T-cell (primary cell): ENCODE measurements at regions not wholly inside any gene's neighbourhood (a gene's known extent, or its start where the extent isn't known, plus 50 kb on each side); places are given as distances from the start of the nearest gene placed in this dataset.
"Not testable (repeated sequence)": the region's sequence is repeated elsewhere in the genome, so short reads cannot be mapped to it uniquely, and the experiment has no call there.

ENCODE experiments used
- ATAC-seq, 4 experiments: fragments of 200-7000 bp in 3 of 4; fragments of 150-1000 bp in 1 of 4; cut with Tn5 transposase; replicated peaks in 1 of 4; 1 replicate in 3 of 4; 2 replicates in 1 of 4; pipeline ENCODE4 v1.10.0; 2021; ENCODE audit warnings: moderate library complexity in 3 of 4, mild to moderate bottlenecking in 2 of 4, moderate number of reproducible peaks in 1 of 4
- CTCF ChIA-PET, 2 donors: fragments of 300-600 bp; sonication (Branson Sonifier 250); formaldehyde crosslinking; loops; one replicate each; lab custom pipeline; 2022; ENCODE audit warnings: antibody characterized with exemption in 2 of 2; lab: Charles Lee
- POLR2A ChIA-PET, 2 donors: fragments of 300-600 bp; sonication (Branson Sonifier 250); formaldehyde crosslinking; loops; one replicate each; lab custom pipeline; 2022; ENCODE audit warnings: antibody characterized with exemption in 2 of 2; lab: Charles Lee
- DNase-seq, 35 experiments: peaks; one replicate each; pipeline versions ENCODE4 v3.0.0 to v3.0.0-alpha.2; 2013 to 2023
- H3K27ac ChIP-seq: one replicate; pipeline ENCODE4 v1.5.1; 2013; ENCODE audit warnings: low read length
- H3K27me3 ChIP-seq, 2 experiments: replicated peaks in 1 of 2; 1 replicate in 1 of 2; 2 replicates in 1 of 2; pipeline versions ENCODE4 v1.6.1 to v1.7.0; 2013; ENCODE audit warnings: low read length in 1 of 2, mixed read lengths in 1 of 2; ENCODE audit not compliant: control insufficient read depth in 2 of 2, insufficient read depth in 2 of 2; ENCODE audit errors: extremely low read depth in 1 of 2
- H3K36me3 ChIP-seq, 2 donors: 1 replicate in 1 of 2; 2 replicates in 1 of 2; pipeline versions ENCODE4 v1.6.1 to v1.7.0; 2013; ENCODE audit warnings: low read length in 1 of 2; ENCODE audit not compliant: control insufficient read depth in 2 of 2, insufficient read depth in 1 of 2; ENCODE audit errors: extremely low read depth in 1 of 2
- H3K4me1 ChIP-seq, 2 experiments: 1 replicate in 1 of 2; 2 replicates in 1 of 2; pipeline versions ENCODE4 v1.6.1 to v1.7.0; 2013; ENCODE audit warnings: low read length in 2 of 2, mixed read lengths in 1 of 2; ENCODE audit not compliant: insufficient read depth in 2 of 2, control insufficient read depth in 1 of 2; ENCODE audit errors: extremely low read depth in 1 of 2
- H3K4me3 ChIP-seq, 2 donors: 1 replicate in 1 of 2; 2 replicates in 1 of 2; pipeline versions ENCODE4 v1.5.1 to v1.7.0; 2013; ENCODE audit warnings: mild to moderate bottlenecking in 2 of 2, low read length in 1 of 2, moderate library complexity in 1 of 2; ENCODE audit not compliant: control insufficient read depth in 1 of 2; ENCODE audit errors: extremely low read depth in 1 of 2
- H3K9me3 ChIP-seq: 2 replicates; pipeline ENCODE4 v1.7.0; 2013
- H3K27ac Mint-ChIP-seq, 2 donors: one replicate each; pipeline ENCODE4 v1.8.0; 2020 to 2021; ENCODE audit warnings: mild to moderate bottlenecking in 2 of 2, mixed read lengths in 2 of 2
- H3K27me3 Mint-ChIP-seq, 2 donors: one replicate each; pipeline ENCODE4 v1.8.0; 2021 to 2022; ENCODE audit warnings: mixed read lengths in 2 of 2
- H3K36me3 Mint-ChIP-seq: one replicate; pipeline ENCODE4 v1.8.0; 2021; ENCODE audit warnings: mixed read lengths
- H3K4me1 Mint-ChIP-seq, 3 donors: one replicate each; pipeline ENCODE4 v1.8.0; 2020 to 2022; ENCODE audit warnings: mixed read lengths in 3 of 3, mild to moderate bottlenecking in 1 of 3
- H3K4me3 Mint-ChIP-seq, 3 donors: one replicate each; pipeline ENCODE4 v1.8.0; 2020 to 2022; ENCODE audit warnings: mild to moderate bottlenecking in 3 of 3, mixed read lengths in 3 of 3, moderate library complexity in 3 of 3
- H3K9me3 Mint-ChIP-seq, 3 donors: one replicate each; pipeline ENCODE4 v1.8.0; 2020 to 2022; ENCODE audit warnings: mixed read lengths in 3 of 3
- WGBS: methylation state at CpG from one replicate; pipeline ENCODE4 v1.1.5; 2013; ENCODE audit warnings: missing lambda C conversion rate; ENCODE audit not compliant: insufficient coverage; 5-methylcytosine and 5-hydroxymethylcytosine counted together

- H3K27me3 ChIP-seq, POLR2A ChIA-PET, H3K4me1 Mint-ChIP-seq, DNase-seq, CTCF ChIA-PET, H3K27ac ChIP-seq, H3K4me3 ChIP-seq, H3K9me3 Mint-ChIP-seq, H3K4me3 Mint-ChIP-seq, H3K36me3 ChIP-seq, H3K9me3 ChIP-seq, H3K4me1 ChIP-seq, H3K36me3 Mint-ChIP-seq, H3K27ac Mint-ChIP-seq, ATAC-seq: not testable (repeated sequence)
- H3K27me3 Mint-ChIP-seq, result peaks cover 22 to 33% of the 10 kb centered on the region in 2 donors
- 76% methylated on average over 4 of the region's 7 CpGs for WGBS
Observed at GRCh38 chr1:43090812-43091211, 81.3 kb downstream of the EBNA1BP2 start.

- H3K4me3 Mint-ChIP-seq, H3K27ac ChIP-seq, H3K27me3 ChIP-seq, H3K9me3 Mint-ChIP-seq, H3K36me3 ChIP-seq, DNase-seq, ATAC-seq, H3K4me1 Mint-ChIP-seq, H3K36me3 Mint-ChIP-seq, POLR2A ChIA-PET, H3K27ac Mint-ChIP-seq, H3K9me3 ChIP-seq, CTCF ChIA-PET, H3K4me1 ChIP-seq, H3K4me3 ChIP-seq: not testable (repeated sequence)
- peaks cover 22 to 36% of the 10 kb centered on the region in 2 donors for H3K27me3 Mint-ChIP-seq
- WGBS, result 72% methylated on average over 2 of the region's 2 CpGs
Observed at GRCh38 chr1:43090157-43090556, 81.9 kb downstream of the EBNA1BP2 start.

- Histone ChIP-seq H3K27ac (no peak overlapping the region), H3K4me1 (no peaks in the 10 kb centered on the region), H3K4me3 (no peak overlapping the region), H3K36me3 (no peaks in the 10 kb centered on the region), H3K9me3 (no peaks in the 10 kb centered on the region), H3K27me3 (no peaks in the 10 kb centered on the region)
- no peak overlapping the region for H3K27ac Mint-ChIP-seq
- H3K4me1 Mint-ChIP-seq, result no peaks in the 10 kb centered on the region
- no peak overlapping the region for H3K4me3 Mint-ChIP-seq
- POLR2A ChIA-PET, result interaction anchor here in 1 of 2 donors (0.6 kb wide), 1 partner anchor 139 kb away, joined by 3 read pairs; no protein-coding TSS in a partner anchor
- CTCF ChIA-PET, result interaction anchor here in 1 of 2 donors (1.8 kb wide), 1 partner anchor 10 kb away, joined by 8 read pairs; no protein-coding TSS in a partner anchor
- DNase-seq (no peak), ATAC-seq (no peak)
- H3K36me3 Mint-ChIP-seq, result no peaks in the 10 kb centered on the region
- no peaks in the 10 kb centered on the region for H3K9me3 Mint-ChIP-seq
- peaks cover 18 to 27% of the 10 kb centered on the region in 2 donors for H3K27me3 Mint-ChIP-seq
- no CpG with 5 or more reads among the region's 1 CpG for WGBS
Observed at GRCh38 chr1:43083375-43083891, 88.7 kb downstream of the EBNA1BP2 start.

DNA sequence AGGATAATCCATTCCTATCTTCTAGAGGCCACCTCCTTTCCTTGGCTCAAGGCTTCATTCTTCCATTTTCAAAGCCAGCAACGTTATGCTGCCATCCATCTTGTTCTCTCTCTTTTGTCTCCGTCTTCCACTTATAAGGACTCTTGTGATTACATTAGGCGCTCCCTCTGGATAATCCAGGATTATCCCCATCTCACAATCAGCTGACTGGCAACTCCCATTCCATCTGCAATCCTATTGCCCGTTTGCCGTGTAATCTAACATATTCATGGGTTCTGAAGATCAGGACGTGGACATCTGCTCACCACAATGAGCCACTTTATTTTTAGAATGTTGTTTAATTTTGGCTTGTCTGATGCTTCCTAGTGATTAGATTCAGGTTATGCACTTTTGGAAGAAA, 89.3 kb downstream of the EBNA1BP2 start:
- Mint-ChIP-seq H3K4me3 (no peak overlapping the region), H3K4me1 (no peaks in the 10 kb centered on the region), H3K27me3 (peaks cover 12 to 20% of the 10 kb centered on the region in 2 donors), H3K36me3 (no peaks in the 10 kb centered on the region), H3K27ac (no peak overlapping the region), H3K9me3 (no peaks in the 10 kb centered on the region)
- CTCF ChIA-PET, result no interaction called here
- no peak for ATAC-seq
- H3K4me1 ChIP-seq, result no peaks in the 10 kb centered on the region
- H3K27ac ChIP-seq, result no peak overlapping the region
- WGBS, result 85% methylated on average over 3 of the region's 6 CpGs
- H3K9me3 ChIP-seq, result no peaks in the 10 kb centered on the region
- H3K4me3 ChIP-seq, result no peak overlapping the region
- POLR2A ChIA-PET, result no interaction called here
- no peaks in the 10 kb centered on the region for H3K27me3 ChIP-seq
- no peak for DNase-seq
- H3K36me3 ChIP-seq, result no peaks in the 10 kb centered on the region

GRCh38 chr1:43077273-43077672, 94.8 kb downstream of the EBNA1BP2 start:
- Histone ChIP-seq H3K4me3 (no peak overlapping the region), H3K27me3 (no peaks in the 10 kb centered on the region), H3K4me1 (peaks cover 0 to 3% of the 10 kb centered on the region in 2 experiments), H3K27ac (no peak overlapping the region), H3K36me3 (no peaks in the 10 kb centered on the region), H3K9me3 (no peaks in the 10 kb centered on the region)
- Mint-ChIP-seq H3K27me3 (no peaks in the 10 kb centered on the region), H3K4me1 (peaks cover 3 to 5% (median 4%) of the 10 kb centered on the region in 3 donors), H3K36me3 (no peaks in the 10 kb centered on the region), H3K4me3 (no peak overlapping the region), H3K27ac (no peak overlapping the region), H3K9me3 (no peaks in the 10 kb centered on the region)
- ChIA-PET CTCF (interaction anchor here (0.7 to 8.6 kb wide), 4 partner anchors 154 to 297 kb away, joined by 3 to 290 read pairs (median 4); no protein-coding TSS in a partner anchor), POLR2A (no interaction called here)
- WGBS, result 96% methylated on average over 3 of the region's 6 CpGs
- DNase-seq (no peak), ATAC-seq (no peak)

- no CpG with 5 or more reads among the region's 2 CpGs for WGBS
- DNase-seq (no peak), ATAC-seq (no peak)
- Mint-ChIP-seq H3K4me3 (no peak overlapping the region), H3K9me3 (no peaks in the 10 kb centered on the region), H3K27me3 (no peaks in the 10 kb centered on the region), H3K4me1 (peaks cover 3 to 10% (median 4%) of the 10 kb centered on the region in 3 donors), H3K27ac (no peak overlapping the region), H3K36me3 (no peaks in the 10 kb centered on the region)
- no peaks in the 10 kb centered on the region for H3K9me3 ChIP-seq
- H3K27me3 ChIP-seq, result no peaks in the 10 kb centered on the region
- H3K36me3 ChIP-seq, result no peaks in the 10 kb centered on the region
- peaks cover 0 to 3% of the 10 kb centered on the region in 2 experiments for H3K4me1 ChIP-seq
- ChIA-PET CTCF (interaction anchor here (0.7 to 8.6 kb wide), 8 partner anchors 9 to 308 kb away, joined by 4 to 290 read pairs (median 24); partner anchors contain the start of gene C1orf50 (in 1 of the 2)), POLR2A (interaction anchor here in 1 of 2 donors (1.8 kb wide), 1 partner anchor 162 kb away, joined by 8 read pairs; no protein-coding TSS in a partner anchor)
- H3K27ac ChIP-seq, result no peak overlapping the region
- H3K4me3 ChIP-seq, result no peak overlapping the region
Observed at GRCh38 chr1:43074709-43075108, 97.4 kb downstream of the EBNA1BP2 start.
